ENCODE measurements at regions not wholly inside any gene's neighbourhood (a gene's known extent, or its start where the extent isn't known, plus 50 kb on each side); places are given as distances from the start of the nearest gene placed in this dataset.

DNA sequence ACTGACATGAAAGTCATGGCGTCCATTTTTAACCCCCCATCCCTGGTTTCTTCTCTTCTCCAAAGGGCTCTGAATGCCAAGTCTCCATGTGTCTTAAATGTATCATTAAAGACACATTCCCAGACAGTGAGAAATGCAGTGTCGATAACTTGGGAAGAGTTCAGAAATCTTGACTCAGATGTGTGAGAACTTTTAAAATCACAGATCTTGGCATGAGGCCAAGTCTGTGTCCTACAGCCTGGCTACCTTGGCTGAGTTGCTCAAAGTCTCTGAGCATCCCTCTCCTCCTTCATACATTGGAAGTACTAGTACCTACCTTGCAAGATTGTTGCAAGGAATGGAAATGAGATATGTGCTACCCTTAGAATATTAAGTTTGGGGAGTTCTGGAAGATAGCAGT is 1046.5 kb upstream of the RBFOX1 start:
- Histone ChIP-seq H3K36me3 (ENCODE audit: control insufficient read depth, insufficient read depth, low read length) (no peaks in the 10 kb centered on the region), H3K4me3 (ENCODE audit: low read depth, low read length) (no peak overlapping the region), H3K27me3 (ENCODE audit: control insufficient read depth, insufficient read depth, low read length) (no peaks in the 10 kb centered on the region)
- no peak for DNase-seq (ENCODE audit: low read depth)
- CTCF ChIA-PET: no interaction called here
- TF ChIP-seq, protein P1, sequence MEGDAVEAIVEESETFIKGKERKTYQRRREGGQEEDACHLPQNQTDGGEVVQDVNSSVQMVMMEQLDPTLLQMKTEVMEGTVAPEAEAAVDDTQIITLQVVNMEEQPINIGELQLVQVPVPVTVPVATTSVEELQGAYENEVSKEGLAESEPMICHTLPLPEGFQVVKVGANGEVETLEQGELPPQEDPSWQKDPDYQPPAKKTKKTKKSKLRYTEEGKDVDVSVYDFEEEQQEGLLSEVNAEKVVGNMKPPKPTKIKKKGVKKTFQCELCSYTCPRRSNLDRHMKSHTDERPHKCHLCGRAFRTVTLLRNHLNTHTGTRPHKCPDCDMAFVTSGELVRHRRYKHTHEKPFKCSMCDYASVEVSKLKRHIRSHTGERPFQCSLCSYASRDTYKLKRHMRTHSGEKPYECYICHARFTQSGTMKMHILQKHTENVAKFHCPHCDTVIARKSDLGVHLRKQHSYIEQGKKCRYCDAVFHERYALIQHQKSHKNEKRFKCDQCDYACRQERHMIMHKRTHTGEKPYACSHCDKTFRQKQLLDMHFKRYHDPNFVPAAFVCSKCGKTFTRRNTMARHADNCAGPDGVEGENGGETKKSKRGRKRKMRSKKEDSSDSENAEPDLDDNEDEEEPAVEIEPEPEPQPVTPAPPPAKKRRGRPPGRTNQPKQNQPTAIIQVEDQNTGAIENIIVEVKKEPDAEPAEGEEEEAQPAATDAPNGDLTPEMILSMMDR (IDR thresholded peaks at IDR 0.05; ENCODE audit: insufficient read depth, low read depth, low read length): no peak
- POLR2A ChIA-PET: no interaction called here

GRCh38 chr16:6284731-6285130 is 1047.9 kb upstream of the RBFOX1 start:
- Histone ChIP-seq H3K4me3 (ENCODE audit: low read depth, low read length) (no peak overlapping the region), H3K36me3 (ENCODE audit: control insufficient read depth, insufficient read depth, low read length) (no peaks in the 10 kb centered on the region), H3K27me3 (ENCODE audit: control insufficient read depth, insufficient read depth, low read length) (no peaks in the 10 kb centered on the region)
- ChIA-PET POLR2A (no interaction called here), CTCF (no interaction called here)
- DNase-seq (ENCODE audit: low read depth): no peak
- TF ChIP-seq, protein P1 (IDR thresholded peaks at IDR 0.05; ENCODE audit: insufficient read depth, low read depth, low read length): no peak

DNA sequence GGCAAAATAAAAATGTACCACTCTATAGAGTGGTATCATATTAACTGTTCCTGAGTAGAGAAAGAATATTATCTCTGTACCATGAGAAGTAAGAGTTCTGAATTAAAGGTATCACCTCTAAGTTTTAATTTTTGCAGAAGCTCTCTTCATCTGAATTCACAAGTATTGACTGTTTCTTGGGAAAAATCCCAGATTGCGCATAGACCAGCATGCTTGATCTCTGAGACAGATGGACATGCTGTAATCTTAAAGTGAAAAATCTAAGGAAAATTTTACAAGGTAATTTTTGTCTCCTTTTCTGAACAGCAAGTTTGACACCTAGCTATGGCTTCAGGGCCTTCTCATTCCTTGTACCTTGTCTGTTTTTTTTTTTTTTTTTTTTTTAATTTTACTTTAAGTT is 1050.7 kb upstream of the RBFOX1 start:
- H3K4me3 ChIP-seq (ENCODE audit: low read depth, low read length): no peak overlapping the region
- H3K36me3 ChIP-seq (ENCODE audit: control insufficient read depth, insufficient read depth, low read length): no peaks in the 10 kb centered on the region
- CTCF ChIA-PET: no interaction called here
- no peaks in the 10 kb centered on the region for H3K27me3 ChIP-seq (ENCODE audit: control insufficient read depth, insufficient read depth, low read length)
- POLR2A ChIA-PET: no interaction called here
- no peak for DNase-seq (ENCODE audit: low read depth)
- TF ChIP-seq, protein P1 (IDR thresholded peaks at IDR 0.05; ENCODE audit: insufficient read depth, low read depth, low read length): no peak

DNA sequence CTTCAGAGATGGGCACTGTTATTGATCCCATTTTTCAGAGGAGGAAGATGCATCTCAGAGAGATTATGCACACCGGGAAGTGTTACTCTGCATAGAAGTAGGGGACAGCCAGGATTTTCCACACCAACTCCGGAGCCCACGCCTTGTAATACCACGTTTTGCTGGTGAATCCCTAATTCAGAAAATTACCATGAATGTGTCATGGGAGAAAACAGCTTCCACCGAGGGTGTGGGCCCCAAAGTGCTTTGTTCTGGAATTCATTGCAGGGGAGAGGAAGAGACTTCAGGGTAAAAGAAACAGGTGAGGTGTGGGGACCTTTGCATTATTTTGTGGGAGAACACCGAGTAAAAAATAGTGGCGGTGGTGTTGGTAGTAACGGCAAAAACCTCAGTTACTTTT is 1051.4 kb upstream of the RBFOX1 start:
- Histone ChIP-seq H3K36me3 (ENCODE audit: control insufficient read depth, insufficient read depth, low read length) (no peaks in the 10 kb centered on the region), H3K27me3 (ENCODE audit: control insufficient read depth, insufficient read depth, low read length) (no peaks in the 10 kb centered on the region), H3K4me3 (ENCODE audit: low read depth, low read length) (no peak overlapping the region)
- ChIA-PET POLR2A (no interaction called here), CTCF (no interaction called here)
- TF ChIP-seq, protein P1 (IDR thresholded peaks at IDR 0.05; ENCODE audit: insufficient read depth, low read depth, low read length): no peak
- no peak for DNase-seq (ENCODE audit: low read depth)

DNA sequence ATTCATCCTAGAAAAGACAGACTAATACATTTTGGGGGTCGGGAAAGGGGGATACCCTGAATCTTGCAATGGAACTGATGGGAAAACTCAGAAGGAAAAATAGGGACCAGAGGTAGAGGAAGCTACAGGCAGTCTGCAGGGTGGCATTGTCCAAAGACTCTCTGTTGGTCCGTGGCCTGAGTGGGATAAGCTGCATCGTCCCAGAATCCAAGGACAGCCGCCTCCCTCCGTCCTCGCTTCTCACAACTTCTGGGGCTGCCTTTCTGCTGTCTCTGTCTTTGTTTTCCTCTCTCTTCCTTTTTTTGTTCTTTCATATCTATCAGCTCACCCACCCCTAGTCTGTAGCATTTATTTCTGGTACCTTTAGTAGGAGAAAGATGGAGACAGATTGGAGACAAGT is 1052.6 kb upstream of the RBFOX1 start:
- H3K27me3 ChIP-seq (ENCODE audit: control insufficient read depth, insufficient read depth, low read length): no peaks in the 10 kb centered on the region
- H3K4me3 ChIP-seq (ENCODE audit: low read depth, low read length): no peak overlapping the region
- CTCF ChIA-PET: no interaction called here
- POLR2A ChIA-PET: no interaction called here
- DNase-seq (ENCODE audit: low read depth): no peak
- TF ChIP-seq, protein P1 (IDR thresholded peaks at IDR 0.05; ENCODE audit: insufficient read depth, low read depth, low read length): no peak
- no peaks in the 10 kb centered on the region for H3K36me3 ChIP-seq (ENCODE audit: control insufficient read depth, insufficient read depth, low read length)
